ENCODE measurements at regions not wholly inside any gene's neighbourhood (a gene's known extent, or its start where the extent isn't known, plus 50 kb on each side); places are given as distances from the start of the nearest gene placed in this dataset.

- no peak for TF ChIP-seq EZH2 (IDR thresholded peaks at IDR 0.05; ENCODE audit: borderline replicate concordance, low read depth, low read length, severe bottlenecking)
- TF ChIP-seq CTCF (IDR thresholded peaks at IDR 0.05; ENCODE audit: borderline replicate concordance, extremely low read depth, low read length, poor library complexity, severe bottlenecking): no peak
Measured at GRCh38 chr2:12424219-12424618, 292.5 kb upstream of the TRIB2 start.
